Upper lobe of left lung (tissue), 6 donors: ENCODE measurements at regions not wholly inside any gene's neighbourhood (a gene's known extent, or its start where the extent isn't known, plus 50 kb on each side); places are given as distances from the start of the nearest gene placed in this dataset.

Source experiments
- ATAC-seq, 2 donors: fragments of 200-7000 bp; cut with Tn5 transposase; one replicate each; pipeline ENCODE4 v1.9.1; 2022; ENCODE audit warnings: mild to moderate bottlenecking in 2 of 2, moderate library complexity in 2 of 2; ENCODE audit not compliant: low FRiP score in 2 of 2
- DNase-seq, 2 donors: peaks; one replicate each; pipeline ENCODE4 v3.0.0-alpha.2; 2019 to 2020
- H3K27ac ChIP-seq, 4 donors: fragments of 200-600 bp; sonication (generic); one replicate each; pipeline ENCODE4 v1.5.1; 2016 to 2019
- H3K27me3 ChIP-seq, 4 donors: fragments of 200-600 bp; sonication (generic); one replicate each; pipeline ENCODE4 v1.5.1; 2017 to 2019
- H3K36me3 ChIP-seq, 4 donors: fragments of 200-600 bp; sonication (generic); one replicate each; pipeline ENCODE4 v1.5.1; 2016 to 2019
- H3K4me1 ChIP-seq, 4 donors: fragments of 200-600 bp; sonication (generic); one replicate each; pipeline ENCODE4 v1.5.1; 2018 to 2019
- H3K4me3 ChIP-seq, 4 donors: fragments of 200-600 bp; sonication (generic); one replicate each; pipeline ENCODE4 v1.5.1; 2017 to 2019; ENCODE audit warnings: mild to moderate bottlenecking in 2 of 4, moderate library complexity in 1 of 4
- H3K9me3 ChIP-seq, 4 donors: fragments of 200-600 bp; sonication (generic); one replicate each; pipeline ENCODE4 v1.5.1; 2018 to 2019
- EP300 ChIP-seq, 4 donors: sonication (generic); formaldehyde crosslinking; IDR thresholded peaks; one replicate each; pipeline ENCODE4 v1.5.1; 2017; ENCODE audit warnings: antibody characterized with exemption in 4 of 4, control low read depth in 2 of 4
- POLR2A ChIP-seq, 4 donors: fragments of 450-650 bp; IDR thresholded peaks; one replicate each; pipeline ENCODE4 v1.5.1; 2016 to 2017; ENCODE audit warnings: antibody characterized with exemption in 4 of 4, mild to moderate bottlenecking in 2 of 4
- POLR2AphosphoS5 ChIP-seq, 2 donors: sonication (generic); formaldehyde crosslinking; IDR thresholded peaks; one replicate each; pipeline ENCODE4 v1.5.1; 2017; ENCODE audit warnings: antibody characterized with exemption in 2 of 2
- WGBS, 2 donors: methylation state at CpG; one replicate each; pipeline ENCODE4 v1.1.5; 2017 to 2018; 5-methylcytosine and 5-hydroxymethylcytosine counted together
- TF ChIP-seq, protein P1 (sequence below), 6 experiments: fragments of 450-650 bp in 4 of 6; fragments of 200-600 bp in 2 of 6; sonication (generic) in 2 of 6; IDR thresholded peaks; one replicate each; pipeline ENCODE4 v1.5.1; 2016 to 2019; ENCODE audit warnings: antibody characterized with exemption in 6 of 6
- donor health status: DM: no; HTN: no; CAD: no; lungs with moderate emphysema.
- donor health status: DM: no; HTN: yes; CAD: no; lungs with severe emphysema.

DNA sequence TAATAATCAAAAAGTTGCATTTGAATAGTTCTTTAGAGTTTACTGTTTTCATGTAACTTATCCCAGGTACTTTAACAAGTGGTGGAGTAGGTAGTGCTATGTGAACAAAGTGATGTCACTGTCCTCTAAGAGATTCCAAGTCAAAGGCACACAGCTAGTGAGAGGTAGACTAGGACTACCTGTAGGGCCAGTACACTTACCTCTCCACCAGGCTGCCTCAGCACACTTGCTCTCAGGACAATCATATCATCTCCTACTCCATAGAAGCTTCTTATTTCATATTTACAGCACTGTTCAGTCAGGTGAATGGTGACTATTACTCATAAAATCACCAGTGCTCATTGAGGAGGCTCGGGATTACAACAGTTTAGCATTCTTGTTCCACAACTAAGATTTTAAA is 173.0 kb upstream of the EMCN start:
- no peak for ATAC-seq
- no peak overlapping the region for H3K4me3 ChIP-seq
- H3K27me3 ChIP-seq: no peaks in the 10 kb centered on the region
- no peak overlapping the region for H3K27ac ChIP-seq
- 94 to 95% methylated on average over 1 of the region's 1 CpG for WGBS, 2 donors
- DNase-seq: no peak
- TF ChIP-seq POLR2AphosphoS5 (IDR thresholded peaks at IDR 0.05): no peak
- TF ChIP-seq EP300 (IDR thresholded peaks at IDR 0.05): no peak
- TF ChIP-seq POLR2A (IDR thresholded peaks at IDR 0.05): no peak
- TF ChIP-seq, protein P1, sequence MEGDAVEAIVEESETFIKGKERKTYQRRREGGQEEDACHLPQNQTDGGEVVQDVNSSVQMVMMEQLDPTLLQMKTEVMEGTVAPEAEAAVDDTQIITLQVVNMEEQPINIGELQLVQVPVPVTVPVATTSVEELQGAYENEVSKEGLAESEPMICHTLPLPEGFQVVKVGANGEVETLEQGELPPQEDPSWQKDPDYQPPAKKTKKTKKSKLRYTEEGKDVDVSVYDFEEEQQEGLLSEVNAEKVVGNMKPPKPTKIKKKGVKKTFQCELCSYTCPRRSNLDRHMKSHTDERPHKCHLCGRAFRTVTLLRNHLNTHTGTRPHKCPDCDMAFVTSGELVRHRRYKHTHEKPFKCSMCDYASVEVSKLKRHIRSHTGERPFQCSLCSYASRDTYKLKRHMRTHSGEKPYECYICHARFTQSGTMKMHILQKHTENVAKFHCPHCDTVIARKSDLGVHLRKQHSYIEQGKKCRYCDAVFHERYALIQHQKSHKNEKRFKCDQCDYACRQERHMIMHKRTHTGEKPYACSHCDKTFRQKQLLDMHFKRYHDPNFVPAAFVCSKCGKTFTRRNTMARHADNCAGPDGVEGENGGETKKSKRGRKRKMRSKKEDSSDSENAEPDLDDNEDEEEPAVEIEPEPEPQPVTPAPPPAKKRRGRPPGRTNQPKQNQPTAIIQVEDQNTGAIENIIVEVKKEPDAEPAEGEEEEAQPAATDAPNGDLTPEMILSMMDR (IDR thresholded peaks at IDR 0.05): no peak
- H3K4me1 ChIP-seq: peaks cover 0 to 3% (median 0%) of the 10 kb centered on the region in 4 donors
- H3K36me3 ChIP-seq: no peaks in the 10 kb centered on the region
- H3K9me3 ChIP-seq: no peaks in the 10 kb centered on the region

DNA sequence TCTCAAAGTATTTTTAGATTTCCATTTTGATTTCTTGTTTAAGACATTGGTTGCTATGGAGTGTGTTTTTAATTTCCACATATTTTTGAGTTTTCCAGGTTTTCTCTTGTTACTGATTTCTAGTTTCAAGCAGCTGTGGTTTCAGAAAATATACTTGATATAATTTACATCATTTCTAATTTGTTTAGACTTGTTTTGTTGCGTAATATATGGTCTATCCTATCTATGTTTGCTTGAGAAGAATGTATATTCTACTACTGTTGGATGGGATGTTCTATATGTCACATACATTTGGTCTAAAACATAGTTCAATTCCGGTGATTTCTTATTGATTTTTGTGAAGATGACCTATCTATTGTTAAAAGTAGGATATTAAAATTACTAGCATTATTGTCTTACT is 170.5 kb upstream of the EMCN start:
- H3K36me3 ChIP-seq: no peaks in the 10 kb centered on the region
- no peak for TF ChIP-seq POLR2A (IDR thresholded peaks at IDR 0.05)
- no peaks in the 10 kb centered on the region for H3K27me3 ChIP-seq
- DNase-seq (no peak), ATAC-seq (no peak)
- H3K4me1 ChIP-seq: peaks cover 0 to 3% (median 0%) of the 10 kb centered on the region in 4 donors
- H3K9me3 ChIP-seq: no peaks in the 10 kb centered on the region
- H3K27ac ChIP-seq: peak overlapping the region in 1 of 4 donors; percentile 42
- WGBS, 2 donors: 84 to 88% methylated on average over 2 of the region's 2 CpGs
- H3K4me3 ChIP-seq: no peak overlapping the region

DNA sequence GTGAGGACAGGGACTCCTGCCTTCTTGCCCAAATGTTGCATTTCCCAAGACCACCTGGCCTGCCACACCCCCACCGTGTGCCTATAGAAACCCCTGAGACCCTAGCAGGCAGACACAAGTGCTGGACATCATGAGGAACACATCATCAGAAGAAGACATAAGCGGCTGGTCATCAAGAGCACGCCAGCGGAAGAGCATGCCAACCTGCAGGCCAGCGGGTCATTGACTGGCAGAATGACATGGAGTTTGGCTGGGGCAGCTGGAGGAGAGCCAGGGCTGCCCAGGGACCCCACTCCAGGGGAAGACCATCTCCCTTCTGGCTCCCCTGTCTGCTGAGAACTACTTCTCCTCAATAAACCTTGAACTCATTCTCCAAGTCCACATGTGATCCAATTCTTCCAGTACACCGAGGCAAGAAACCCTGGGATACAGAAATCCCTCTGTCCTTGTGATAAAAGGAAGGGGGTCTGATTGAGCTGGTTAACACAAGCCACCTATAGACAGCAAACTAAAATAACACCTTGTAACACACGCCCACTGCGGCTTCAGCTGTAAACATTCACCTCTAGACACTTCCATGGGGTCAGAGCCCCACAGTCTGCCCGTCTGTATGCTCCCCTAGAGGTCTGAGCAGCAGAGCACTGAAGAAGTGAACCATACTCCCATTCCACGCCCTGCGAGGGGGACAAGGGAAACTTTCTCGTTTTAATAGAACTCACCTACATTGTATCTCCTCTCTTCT is 164.8 kb upstream of the EMCN start:
- ATAC-seq: no peak

DNA sequence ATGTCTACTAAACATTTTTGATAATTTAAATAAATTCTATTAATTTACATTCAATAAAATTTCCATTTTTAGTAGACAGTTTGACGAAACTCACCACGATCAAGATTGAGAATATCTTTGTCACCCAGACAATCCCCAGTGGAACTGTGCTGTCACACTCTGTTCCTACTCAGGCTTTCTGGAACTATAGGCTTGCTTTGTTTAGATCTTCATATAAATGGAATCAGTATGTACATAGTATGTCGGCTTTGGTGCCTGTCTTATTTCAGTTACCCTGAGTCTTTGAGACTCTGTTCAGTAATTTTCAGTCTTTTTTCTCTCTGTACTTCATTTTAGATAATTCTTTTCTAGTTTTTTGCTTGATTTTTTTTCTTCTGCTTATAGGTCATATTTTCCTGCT is 163.5 kb upstream of the EMCN start:
- TF ChIP-seq POLR2AphosphoS5 (IDR thresholded peaks at IDR 0.05): no peak
- TF ChIP-seq, protein P1 (IDR thresholded peaks at IDR 0.05): no peak
- TF ChIP-seq POLR2A (IDR thresholded peaks at IDR 0.05): no peak
- no peak for TF ChIP-seq EP300 (IDR thresholded peaks at IDR 0.05)
- WGBS, 2 donors: 93% methylated on average over 3 of the region's 3 CpGs
- DNase-seq (no peak), ATAC-seq (no peak)
- no peaks in the 10 kb centered on the region for H3K36me3 ChIP-seq
- no peak overlapping the region for H3K4me3 ChIP-seq
- H3K27me3 ChIP-seq: no peaks in the 10 kb centered on the region
- H3K27ac ChIP-seq: no peak overlapping the region
- H3K9me3 ChIP-seq: no peaks in the 10 kb centered on the region
- no peaks in the 10 kb centered on the region for H3K4me1 ChIP-seq

More for the DNA sequence above, 164.8 kb upstream of the EMCN start:
- Histone ChIP-seq H3K27ac (no peak overlapping the region), H3K27me3 (no peaks in the 10 kb centered on the region), H3K9me3 (no peaks in the 10 kb centered on the region), H3K4me1 (no peaks in the 10 kb centered on the region), H3K4me3 (no peak overlapping the region), H3K36me3 (no peaks in the 10 kb centered on the region)
- DNase-seq: no peak
- TF ChIP-seq EP300 (IDR thresholded peaks at IDR 0.05): no peak
- WGBS, 2 donors: 81 to 91% methylated on average over 12 of the region's 12 CpGs

DNA sequence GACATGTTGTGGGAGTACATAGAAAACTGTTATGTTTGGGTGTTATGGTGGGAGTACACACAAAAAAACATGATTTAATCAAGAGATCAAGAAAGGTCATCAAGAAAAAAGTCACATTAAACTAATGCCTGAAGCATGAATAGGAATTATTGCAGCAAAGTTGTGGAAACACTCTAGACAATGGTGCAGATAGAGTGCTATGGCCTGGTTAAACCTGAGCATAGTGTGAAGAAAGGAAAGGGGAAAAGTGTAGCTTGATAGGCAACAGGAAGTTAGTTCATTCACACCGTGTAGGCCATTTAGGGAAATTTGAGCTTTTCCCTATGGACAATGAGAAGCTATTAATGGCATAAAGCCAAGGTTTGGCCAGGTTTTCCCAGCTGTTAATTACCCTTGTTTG is 162.1 kb upstream of the EMCN start:
- TF ChIP-seq POLR2A (IDR thresholded peaks at IDR 0.05) (no peak), EP300 (IDR thresholded peaks at IDR 0.05) (no peak), POLR2AphosphoS5 (IDR thresholded peaks at IDR 0.05) (no peak)
- TF ChIP-seq, protein P1 (IDR thresholded peaks at IDR 0.05): no peak
- Histone ChIP-seq H3K9me3 (no peaks in the 10 kb centered on the region), H3K27ac (no peak overlapping the region), H3K4me3 (no peak overlapping the region), H3K27me3 (no peaks in the 10 kb centered on the region), H3K4me1 (no peaks in the 10 kb centered on the region), H3K36me3 (no peaks in the 10 kb centered on the region)
- ATAC-seq (no peak), DNase-seq (no peak)
- 47 to 54% methylated on average over 1 of the region's 1 CpG for WGBS, 2 donors

DNA sequence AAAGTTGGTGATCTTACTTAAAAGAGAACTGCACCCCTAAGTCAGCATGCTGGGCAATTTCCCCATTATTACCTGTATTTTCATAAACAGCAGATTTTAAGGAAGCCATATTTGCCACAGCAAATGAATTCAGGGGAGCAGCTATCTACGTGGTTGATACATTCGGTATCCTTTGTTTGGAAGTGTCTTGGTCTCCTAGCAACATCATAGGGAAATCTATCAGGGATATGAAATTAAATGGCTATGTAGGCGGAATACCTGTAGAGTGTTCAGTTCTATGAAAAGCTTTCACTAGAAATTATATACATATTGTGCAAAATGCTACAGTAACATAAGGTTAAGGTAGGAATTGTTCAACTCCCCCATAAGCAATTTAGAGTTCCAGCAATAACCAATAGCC is 157.2 kb upstream of the EMCN start:
- Histone ChIP-seq H3K4me1 (no peaks in the 10 kb centered on the region), H3K27me3 (no peaks in the 10 kb centered on the region), H3K4me3 (no peak overlapping the region), H3K27ac (no peak overlapping the region), H3K36me3 (no peaks in the 10 kb centered on the region), H3K9me3 (no peaks in the 10 kb centered on the region)
- 96 to 99% methylated on average over 3 of the region's 3 CpGs for WGBS, 2 donors
- TF ChIP-seq POLR2A (IDR thresholded peaks at IDR 0.05): no peak
- TF ChIP-seq, protein P1 (IDR thresholded peaks at IDR 0.05): no peak
- TF ChIP-seq EP300 (IDR thresholded peaks at IDR 0.05): no peak
- no peak for TF ChIP-seq POLR2AphosphoS5 (IDR thresholded peaks at IDR 0.05)
- DNase-seq (no peak), ATAC-seq (no peak)
